Astrocyte (in vitro differentiated cells and primary cell): ENCODE measurements at regions not wholly inside any gene's neighbourhood (a gene's known extent, or its start where the extent isn't known, plus 50 kb on each side); places are given as distances from the start of the nearest gene placed in this dataset.

ENCODE experiments used
- DNase-seq: peaks from one replicate; pipeline ENCODE4 v3.0.0-alpha.2; 2010; ENCODE audit warnings: low read depth
- FAIRE-seq: peaks from 2 replicates; lab custom pipeline; 2011; peaks lifted over from hg19 to GRCh38; lab: Jason Lieb, UNC
- H2AFZ ChIP-seq: 2 replicates; pipeline ENCODE4 v1.6.0; 2012; ENCODE audit warnings: low read depth, low read length, inconsistent platforms
- H3K27ac ChIP-seq: 2 replicates; pipeline ENCODE4 v1.5.1; 2011; ENCODE audit warnings: low read depth, low read length, inconsistent platforms
- H3K27me3 ChIP-seq: 2 replicates; pipeline ENCODE4 v1.6.0; 2011; ENCODE audit warnings: low read length, inconsistent platforms; ENCODE audit not compliant: insufficient read depth
- H3K36me3 ChIP-seq: 2 replicates; pipeline ENCODE4 v1.5.1; 2011; ENCODE audit warnings: low read length, inconsistent platforms; ENCODE audit not compliant: insufficient read depth
- H3K4me1 ChIP-seq: 2 replicates; pipeline ENCODE4 v1.5.1; 2011; ENCODE audit warnings: low read length, inconsistent platforms; ENCODE audit not compliant: insufficient read depth
- H3K4me2 ChIP-seq: 2 replicates; pipeline ENCODE4 v1.6.0; 2012; ENCODE audit warnings: low read length, inconsistent platforms
- H3K4me3 ChIP-seq: 2 replicates; pipeline ENCODE4 v1.5.1; 2011; ENCODE audit warnings: low read depth, mild to moderate bottlenecking, low read length, inconsistent platforms; ENCODE audit not compliant: insufficient read depth
- H3K79me2 ChIP-seq: 2 replicates; pipeline ENCODE4 v1.6.0; 2012; ENCODE audit warnings: mild to moderate bottlenecking, low read length, inconsistent platforms; ENCODE audit not compliant: insufficient read depth
- H3K9ac ChIP-seq: 2 replicates; pipeline ENCODE4 v1.6.0; 2012; ENCODE audit warnings: mild to moderate bottlenecking, low read length, inconsistent platforms
- H3K9me3 ChIP-seq: 2 replicates; pipeline ENCODE4 v1.5.1; 2012; ENCODE audit warnings: low read depth, mild to moderate bottlenecking, low read length, inconsistent platforms; ENCODE audit not compliant: insufficient read depth
- H4K20me1 ChIP-seq: 2 replicates; pipeline ENCODE4 v1.6.0; 2012; ENCODE audit warnings: low read length, inconsistent platforms; ENCODE audit not compliant: insufficient read depth
- H3K27ac Mint-ChIP-seq: one replicate; pipeline ENCODE4 v1.8.0; 2021; ENCODE audit warnings: mild to moderate bottlenecking, mixed read lengths; ENCODE audit not compliant: unreplicated experiment
- H3K27me3 Mint-ChIP-seq: one replicate; pipeline ENCODE4 v1.8.0; 2021; ENCODE audit warnings: low read depth, mixed read lengths; ENCODE audit not compliant: unreplicated experiment
- H3K36me3 Mint-ChIP-seq: one replicate; pipeline ENCODE4 v1.8.0; 2021; ENCODE audit warnings: low read depth, mixed read lengths; ENCODE audit not compliant: unreplicated experiment
- H3K4me1 Mint-ChIP-seq: one replicate; pipeline ENCODE4 v1.8.0; 2021; ENCODE audit warnings: low read depth, mixed read lengths; ENCODE audit not compliant: unreplicated experiment
- H3K4me3 Mint-ChIP-seq: one replicate; pipeline ENCODE4 v1.8.0; 2021; ENCODE audit warnings: mild to moderate bottlenecking, moderate library complexity, mixed read lengths; ENCODE audit not compliant: unreplicated experiment
- H3K9me3 Mint-ChIP-seq: one replicate; pipeline ENCODE4 v1.8.0; 2021; ENCODE audit warnings: mild to moderate bottlenecking, mixed read lengths; ENCODE audit not compliant: unreplicated experiment
- CTCF ChIP-seq: IDR thresholded peaks from 2 replicates; pipeline ENCODE4 v1.5.1; 2011; ENCODE audit warnings: low read depth, mild to moderate bottlenecking, inconsistent platforms, low read length, moderate library complexity; ENCODE audit not compliant: insufficient read depth
- EZH2 ChIP-seq: IDR thresholded peaks from 2 replicates; pipeline ENCODE4 v1.6.1; 2012; ENCODE audit warnings: mild to moderate bottlenecking, low read length, inconsistent platforms; ENCODE audit not compliant: insufficient read depth

DNA sequence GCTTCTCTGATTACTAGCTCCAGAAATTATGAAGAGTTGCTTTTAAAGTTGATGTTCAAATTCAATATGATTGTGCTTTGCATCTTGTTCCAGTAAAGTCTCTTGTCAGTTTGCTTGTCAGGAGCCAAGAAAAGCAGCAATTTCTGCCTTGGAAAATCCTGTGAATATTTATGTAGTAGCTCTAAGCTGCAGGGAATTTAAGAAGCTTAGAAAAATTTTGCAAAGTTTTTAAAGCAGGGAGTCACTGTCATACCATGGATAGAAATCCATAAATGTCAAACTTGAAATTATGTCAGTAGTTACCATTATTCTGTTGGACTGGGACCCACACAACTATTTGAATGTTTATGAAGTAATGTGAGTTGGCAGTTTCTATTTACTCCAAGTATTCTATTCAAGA, 169.3 kb downstream of the TMEM200C start:
- no peak overlapping the region for H3K4me3 ChIP-seq
- H3K9me3 ChIP-seq, result no peaks in the 10 kb centered on the region
- H3K4me1 ChIP-seq, result no peaks in the 10 kb centered on the region
- DNase-seq, result no peak
- H3K4me2 ChIP-seq, result no peak overlapping the region
- H4K20me1 ChIP-seq, result no peaks in the 10 kb centered on the region
- no peak overlapping the region for H2AFZ ChIP-seq
- no peaks in the 10 kb centered on the region for H3K27me3 ChIP-seq
- no peak for TF ChIP-seq EZH2
- Mint-ChIP-seq H3K27ac (no peak overlapping the region), H3K4me1 (peaks cover 3% of the 10 kb centered on the region), H3K36me3 (no peaks in the 10 kb centered on the region), H3K9me3 (no peaks in the 10 kb centered on the region), H3K4me3 (no peak overlapping the region), H3K27me3 (peaks cover 6% of the 10 kb centered on the region)
- no peak for FAIRE-seq
- H3K9ac ChIP-seq, result no peak overlapping the region
- no peaks in the 10 kb centered on the region for H3K79me2 ChIP-seq
- H3K36me3 ChIP-seq, result no peaks in the 10 kb centered on the region
- no peak overlapping the region for H3K27ac ChIP-seq

DNA sequence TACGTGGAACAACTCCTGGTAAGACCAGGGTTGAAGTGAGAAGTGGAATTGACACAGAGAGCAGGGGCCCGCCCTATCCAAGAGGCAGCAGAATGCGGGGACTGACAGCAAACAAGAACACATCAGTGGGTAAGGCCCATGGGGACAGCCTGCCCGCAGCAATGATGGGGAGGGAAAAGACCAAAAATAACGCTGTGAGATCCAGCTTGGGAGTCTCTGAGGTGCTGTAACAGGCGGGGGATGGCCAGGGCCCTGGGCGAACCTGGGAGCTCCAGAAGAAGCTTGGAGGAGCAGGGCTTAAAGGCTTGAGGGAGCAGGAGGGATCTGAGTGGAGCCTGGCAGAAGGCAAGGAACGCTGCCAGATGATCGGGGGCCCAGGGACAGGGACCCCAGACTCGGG, 173.4 kb downstream of the TMEM200C start:
- no peaks in the 10 kb centered on the region for H3K27me3 ChIP-seq
- TF ChIP-seq EZH2 (no peak), CTCF (no peak)
- no peak overlapping the region for H3K9ac ChIP-seq
- no peak for DNase-seq
- H3K4me3 ChIP-seq, result no peak overlapping the region
- Mint-ChIP-seq H3K27me3 (peaks cover 15% of the 10 kb centered on the region), H3K36me3 (no peaks in the 10 kb centered on the region), H3K4me1 (no peaks in the 10 kb centered on the region), H3K27ac (no peak overlapping the region), H3K9me3 (no peaks in the 10 kb centered on the region), H3K4me3 (no peak overlapping the region)
- no peak overlapping the region for H2AFZ ChIP-seq
- no peaks in the 10 kb centered on the region for H3K36me3 ChIP-seq
- no peaks in the 10 kb centered on the region for H3K9me3 ChIP-seq
- H3K27ac ChIP-seq, result no peak overlapping the region
- no peak for FAIRE-seq
- H3K4me2 ChIP-seq, result no peak overlapping the region
- no peaks in the 10 kb centered on the region for H4K20me1 ChIP-seq
- no peaks in the 10 kb centered on the region for H3K4me1 ChIP-seq
- no peaks in the 10 kb centered on the region for H3K79me2 ChIP-seq

DNA sequence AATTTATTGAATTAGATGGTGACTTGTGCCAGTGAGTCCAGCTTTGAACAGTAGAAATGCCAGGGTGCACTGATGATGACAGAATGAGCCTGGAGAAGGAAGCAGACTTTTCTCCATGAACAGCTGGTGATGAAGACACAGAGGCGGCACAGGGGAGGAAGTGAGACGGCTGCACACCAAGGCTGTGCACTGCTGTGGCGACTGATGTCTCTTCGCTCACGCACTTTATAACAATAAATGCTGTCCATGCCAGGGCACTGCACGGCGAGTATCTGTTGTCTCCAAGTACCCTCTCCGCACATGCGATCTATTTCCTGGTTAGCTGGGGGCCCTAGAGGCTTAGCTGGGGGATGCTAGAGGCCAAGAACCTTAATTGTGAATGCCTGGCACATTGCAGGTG, 175.2 kb downstream of the TMEM200C start:
- Mint-ChIP-seq H3K9me3 (no peaks in the 10 kb centered on the region), H3K27ac (no peak overlapping the region), H3K4me3 (no peak overlapping the region), H3K27me3 (peaks cover 16% of the 10 kb centered on the region), H3K4me1 (no peaks in the 10 kb centered on the region), H3K36me3 (no peaks in the 10 kb centered on the region)
- H3K4me3 ChIP-seq, result no peak overlapping the region
- no peak overlapping the region for H3K27ac ChIP-seq
- TF ChIP-seq EZH2 (no peak), CTCF (no peak)
- FAIRE-seq (no peak), DNase-seq (no peak)
- H3K9ac ChIP-seq, result no peak overlapping the region
- H3K36me3 ChIP-seq, result no peaks in the 10 kb centered on the region
- H4K20me1 ChIP-seq, result no peaks in the 10 kb centered on the region
- no peaks in the 10 kb centered on the region for H3K9me3 ChIP-seq
- no peak overlapping the region for H2AFZ ChIP-seq
- no peaks in the 10 kb centered on the region for H3K27me3 ChIP-seq
- no peak overlapping the region for H3K4me2 ChIP-seq
- no peaks in the 10 kb centered on the region for H3K79me2 ChIP-seq
- H3K4me1 ChIP-seq, result no peaks in the 10 kb centered on the region
